ACHN (cell line): ENCODE measurements at regions not wholly inside any gene's neighbourhood (a gene's known extent, or its start where the extent isn't known, plus 50 kb on each side); places are given as distances from the start of the nearest gene placed in this dataset.
"Not testable (repeated sequence)": the region's sequence is repeated elsewhere in the genome, so short reads cannot be mapped to it uniquely, and the experiment has no call there.

ENCODE experiments used
- DNase-seq: peaks from one replicate; pipeline ENCODE4 v3.0.0-alpha.2; 2015
- in situ Hi-C: cut with HindIII; loops from 2 replicates; pipeline ENCODE4 v1.10.0; 2017; ENCODE audit warnings: low sequenced_read_pairs, low pct_ligation_motif_present, low pct_unique_long_range_greater_than_20kb

GRCh38 chr22:22296047-22296446, 51.5 kb downstream of the VPREB1 start:
- in situ Hi-C loops, DNase-seq: not testable (repeated sequence)

- peak; percentile 6 for DNase-seq
- in situ Hi-C loops, result not testable (repeated sequence)
Measured at GRCh38 chr22:22297159-22297793, 52.7 kb downstream of the VPREB1 start.

- DNase-seq, result peak; percentile 63
- in situ Hi-C loops, result not testable (repeated sequence)
Measured at GRCh38 chr22:22297794-22298653, 53.4 kb downstream of the VPREB1 start.

GRCh38 chr22:22298654-22299009, 54.0 kb downstream of the VPREB1 start:
- in situ Hi-C loops, DNase-seq: not testable (repeated sequence)

- DNase-seq, in situ Hi-C loops: not testable (repeated sequence)
Measured at GRCh38 chr22:22300511-22300910, 55.9 kb downstream of the VPREB1 start.

- DNase-seq, in situ Hi-C loops: not testable (repeated sequence)
Measured at GRCh38 chr22:22300946-22301345, 56.4 kb downstream of the VPREB1 start.

GRCh38 chr22:22316589-22316988, 72.0 kb downstream of the VPREB1 start:
- no peak for DNase-seq
- in situ Hi-C loops, result no loop called here

GRCh38 chr22:22318723-22319465, 74.3 kb downstream of the VPREB1 start:
- in situ Hi-C loops, result no loop called here
- no peak for DNase-seq

GRCh38 chr22:22321743-22322611, 77.4 kb downstream of the VPREB1 start:
- in situ Hi-C loops, result not testable (repeated sequence)

GRCh38 chr22:22322792-22323191, 78.2 kb downstream of the VPREB1 start:
- in situ Hi-C loops, result no loop called here
- DNase-seq, result no peak

More at GRCh38 chr22:22321743-22322611, 77.4 kb downstream of the VPREB1 start:
- peak; percentile 66 for DNase-seq

- in situ Hi-C loops, result no loop called here
- DNase-seq, result no peak
Measured at GRCh38 chr22:22327723-22328122, 83.1 kb downstream of the VPREB1 start.

GRCh38 chr22:22329792-22330191, 85.2 kb downstream of the VPREB1 start:
- in situ Hi-C loops, result no loop called here
- DNase-seq, result no peak

- in situ Hi-C loops, DNase-seq: not testable (repeated sequence)
Measured at GRCh38 chr22:22335640-22336039, 91.1 kb downstream of the VPREB1 start.

GRCh38 chr22:22336333-22336732, 91.7 kb downstream of the VPREB1 start:
- DNase-seq, in situ Hi-C loops: not testable (repeated sequence)

GRCh38 chr22:22338778-22339177, 94.2 kb downstream of the VPREB1 start:
- in situ Hi-C loops, DNase-seq: not testable (repeated sequence)

- in situ Hi-C loops, result no loop called here
- no peak for DNase-seq
Measured at GRCh38 chr22:22341736-22342135, 97.2 kb downstream of the VPREB1 start.

GRCh38 chr22:22342697-22343580, 98.4 kb downstream of the VPREB1 start:
- peak; percentile 42 for DNase-seq
- in situ Hi-C loops, result no loop called here
